BJ (cell line): ENCODE measurements at regions not wholly inside any gene's neighbourhood (a gene's known extent, or its start where the extent isn't known, plus 50 kb on each side); places are given as distances from the start of the nearest gene placed in this dataset.

Experiments used
- CTCF ChIA-PET: fragments of 350-600 bp; formaldehyde crosslinking; extraction: SDS; loops from one replicate; lab custom pipeline; 2021; ENCODE audit warnings: antibody characterized with exemption, inconsistent platforms; lab: Yijun Ruan, JAX
- POLR2A ChIA-PET: fragments of 300-600 bp; sonication (Branson Sonifier 250); formaldehyde crosslinking; extraction: SDS; loops from one replicate; lab custom pipeline; 2021; ENCODE audit warnings: antibody characterized with exemption; lab: Charles Lee
- DNase-seq: peaks from one replicate; pipeline ENCODE4 v3.0.0-alpha.2; 2011; ENCODE audit warnings: low read depth
- H3K27me3 ChIP-seq: 2 replicates; pipeline ENCODE4 v1.6.0; 2011; ENCODE audit warnings: low read length; ENCODE audit not compliant: control insufficient read depth, insufficient read depth
- H3K36me3 ChIP-seq: 2 replicates; pipeline ENCODE4 v1.5.1; 2011; ENCODE audit warnings: low read length; ENCODE audit not compliant: control insufficient read depth, insufficient read depth
- H3K4me3 ChIP-seq: 2 replicates; pipeline ENCODE4 v1.5.1; 2011; ENCODE audit warnings: low read depth, mild to moderate bottlenecking, control low read depth, low read length
- CTCF ChIP-seq: IDR thresholded peaks from 2 replicates; pipeline ENCODE4 v1.5.1; 2011; ENCODE audit warnings: low read depth, mild to moderate bottlenecking, control low read depth, inconsistent platforms, low read length, moderate library complexity; ENCODE audit not compliant: insufficient read depth

GRCh38 chr10:107767185-107767584 is 602.7 kb upstream of the SORCS1 start:
- DNase-seq, result no peak
- POLR2A ChIA-PET, result no interaction called here
- TF ChIP-seq CTCF, result no peak
- Histone ChIP-seq H3K27me3 (no peaks in the 10 kb centered on the region), H3K4me3 (no peak overlapping the region), H3K36me3 (no peaks in the 10 kb centered on the region)
- CTCF ChIA-PET, result no interaction called here

- Histone ChIP-seq H3K36me3 (no peaks in the 10 kb centered on the region), H3K27me3 (no peaks in the 10 kb centered on the region), H3K4me3 (no peak overlapping the region)
- ChIA-PET CTCF (no interaction called here), POLR2A (no interaction called here)
- no peak for TF ChIP-seq CTCF
- no peak for DNase-seq
Observed at GRCh38 chr10:107754814-107755213, 590.3 kb upstream of the SORCS1 start.

- POLR2A ChIA-PET, result no interaction called here
- TF ChIP-seq CTCF, result no peak
- Histone ChIP-seq H3K27me3 (no peaks in the 10 kb centered on the region), H3K4me3 (no peak overlapping the region), H3K36me3 (no peaks in the 10 kb centered on the region)
- CTCF ChIA-PET, result no interaction called here
- DNase-seq, result no peak
Observed at GRCh38 chr10:107749235-107749634, 584.7 kb upstream of the SORCS1 start.

- Histone ChIP-seq H3K4me3 (no peak overlapping the region), H3K27me3 (no peaks in the 10 kb centered on the region), H3K36me3 (no peaks in the 10 kb centered on the region)
- CTCF ChIA-PET, result no interaction called here
- no peak for TF ChIP-seq CTCF
- DNase-seq, result no peak
- POLR2A ChIA-PET, result no interaction called here
Observed at GRCh38 chr10:107747851-107748250, 583.3 kb upstream of the SORCS1 start.

GRCh38 chr10:107741971-107742370 is 577.5 kb upstream of the SORCS1 start:
- ChIA-PET POLR2A (no interaction called here), CTCF (no interaction called here)
- Histone ChIP-seq H3K4me3 (no peak overlapping the region), H3K27me3 (no peaks in the 10 kb centered on the region), H3K36me3 (no peaks in the 10 kb centered on the region)
- DNase-seq, result no peak
- no peak for TF ChIP-seq CTCF
